ENCODE measurements at regions not wholly inside any gene's neighbourhood (a gene's known extent, or its start where the extent isn't known, plus 50 kb on each side); places are given as distances from the start of the nearest gene placed in this dataset.

DNA sequence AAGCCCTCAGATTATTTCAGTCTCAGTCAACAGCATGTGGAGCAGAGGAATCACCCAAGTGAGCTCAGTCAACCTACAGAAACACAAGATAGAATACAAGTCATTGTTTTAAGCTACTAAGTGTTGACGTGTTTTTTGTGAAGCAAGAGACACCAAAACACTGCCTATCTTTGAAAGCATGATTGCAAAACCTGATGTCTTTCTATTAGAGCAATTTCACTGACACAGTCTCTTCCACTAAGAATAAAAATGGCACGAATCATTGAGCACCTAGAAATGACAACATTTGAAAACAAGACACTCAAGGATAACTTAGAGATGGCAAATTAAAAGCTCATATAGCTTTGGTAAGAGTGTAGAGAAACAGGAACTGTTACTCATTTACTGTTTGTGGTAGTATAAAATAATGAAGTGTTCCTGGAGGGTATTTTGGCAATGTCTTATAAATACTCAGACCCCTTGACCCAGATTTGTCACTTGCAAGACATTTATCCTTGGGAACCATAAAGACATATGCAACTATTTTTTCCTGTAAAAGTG is 407.1 kb upstream of the XYLT1 start:
- TF ChIP-seq, protein P1, sequence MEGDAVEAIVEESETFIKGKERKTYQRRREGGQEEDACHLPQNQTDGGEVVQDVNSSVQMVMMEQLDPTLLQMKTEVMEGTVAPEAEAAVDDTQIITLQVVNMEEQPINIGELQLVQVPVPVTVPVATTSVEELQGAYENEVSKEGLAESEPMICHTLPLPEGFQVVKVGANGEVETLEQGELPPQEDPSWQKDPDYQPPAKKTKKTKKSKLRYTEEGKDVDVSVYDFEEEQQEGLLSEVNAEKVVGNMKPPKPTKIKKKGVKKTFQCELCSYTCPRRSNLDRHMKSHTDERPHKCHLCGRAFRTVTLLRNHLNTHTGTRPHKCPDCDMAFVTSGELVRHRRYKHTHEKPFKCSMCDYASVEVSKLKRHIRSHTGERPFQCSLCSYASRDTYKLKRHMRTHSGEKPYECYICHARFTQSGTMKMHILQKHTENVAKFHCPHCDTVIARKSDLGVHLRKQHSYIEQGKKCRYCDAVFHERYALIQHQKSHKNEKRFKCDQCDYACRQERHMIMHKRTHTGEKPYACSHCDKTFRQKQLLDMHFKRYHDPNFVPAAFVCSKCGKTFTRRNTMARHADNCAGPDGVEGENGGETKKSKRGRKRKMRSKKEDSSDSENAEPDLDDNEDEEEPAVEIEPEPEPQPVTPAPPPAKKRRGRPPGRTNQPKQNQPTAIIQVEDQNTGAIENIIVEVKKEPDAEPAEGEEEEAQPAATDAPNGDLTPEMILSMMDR (IDR thresholded peaks at IDR 0.05; ENCODE audit: low read length) = no peak
- TF ChIP-seq EZH2phosphoT487 (IDR thresholded peaks at IDR 0.05; ENCODE audit: low read length) = no peak
- no peak for TF ChIP-seq EZH2 (optimal IDR thresholded peaks at IDR 0.05; ENCODE audit: low read depth, low read length)

Measured in MM.1S (cell line).